GM12872 (cell line): ENCODE measurements at regions not wholly inside any gene's neighbourhood (a gene's known extent, or its start where the extent isn't known, plus 50 kb on each side); places are given as distances from the start of the nearest gene placed in this dataset.

Experiments used
- CTCF ChIP-seq: IDR thresholded peaks from 3 replicates; pipeline ENCODE4 v1.5.1; 2011; ENCODE audit warnings: low read depth, mild to moderate bottlenecking, low read length, moderate library complexity; ENCODE audit not compliant: insufficient read depth

- no peak for TF ChIP-seq CTCF
Observed at GRCh38 chr21:39104911-39105310, 78.3 kb downstream of the PSMG1 start.

- TF ChIP-seq CTCF = no peak
Observed at GRCh38 chr21:39103689-39104088, 79.6 kb downstream of the PSMG1 start.

GRCh38 chr21:39099859-39100258, 83.4 kb downstream of the PSMG1 start:
- no peak for TF ChIP-seq CTCF

GRCh38 chr21:39098696-39099200, 84.5 kb downstream of the PSMG1 start:
- no peak for TF ChIP-seq CTCF

- no peak for TF ChIP-seq CTCF
Observed at GRCh38 chr21:39097981-39098380, 85.3 kb downstream of the PSMG1 start.

- TF ChIP-seq CTCF = no peak
Observed at GRCh38 chr21:39097335-39097861, 85.9 kb downstream of the PSMG1 start.

GRCh38 chr21:39096754-39097153, 86.5 kb downstream of the PSMG1 start:
- 0 out of 3 replicates have a peak, but pooled peaks have one; percentile 2 for TF ChIP-seq CTCF
